HG02798 (cell line): ENCODE measurements at regions not wholly inside any gene's neighbourhood (a gene's known extent, or its start where the extent isn't known, plus 50 kb on each side); places are given as distances from the start of the nearest gene placed in this dataset.

Experiments used
- ATAC-seq: cut with Tn5 transposase; IDR thresholded peaks from one replicate; pipeline ENCODE4 v1.9.1; 2021; ENCODE audit warnings: mild to moderate bottlenecking; ENCODE audit not compliant: unreplicated experiment, poor library complexity

DNA sequence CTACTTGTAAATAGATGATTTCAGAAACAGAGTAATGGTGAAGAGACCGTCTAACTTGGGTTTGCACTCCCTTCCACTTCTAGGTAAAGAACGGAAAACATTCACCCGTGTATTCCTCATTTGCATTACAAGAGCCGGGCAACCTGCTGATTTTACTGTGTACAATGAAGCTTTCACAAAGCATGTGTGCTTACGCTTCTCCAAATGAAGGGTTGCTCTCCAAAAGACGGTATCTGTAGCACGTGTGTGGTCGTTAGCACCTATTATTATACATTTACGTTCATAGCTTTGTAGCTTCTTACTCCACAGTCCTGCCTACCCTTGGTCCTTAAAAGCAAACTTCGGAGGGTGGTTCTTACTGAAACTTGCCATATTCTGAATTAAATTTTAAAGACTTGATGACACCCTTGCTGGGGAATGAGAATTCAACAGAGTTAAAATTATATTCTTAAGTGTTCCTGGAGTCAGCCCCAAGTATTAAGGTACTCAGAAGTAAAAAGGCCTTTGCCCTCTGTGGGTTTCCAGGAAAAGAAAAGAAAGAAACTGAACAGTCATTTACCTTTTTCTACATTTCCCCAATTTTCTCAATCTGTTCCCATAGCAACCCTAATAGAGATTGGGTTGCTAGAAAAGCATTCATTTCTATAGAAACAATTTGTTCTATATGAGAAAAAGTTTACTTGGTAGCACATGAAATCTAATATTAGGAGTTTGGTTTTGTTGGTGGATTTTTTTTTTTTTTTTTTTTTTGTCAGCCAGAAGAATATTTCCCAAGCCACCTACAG is 61.9 kb upstream of the KCNG1 start:
- no peak for ATAC-seq

GRCh38 chr20:51083447-51083846 is 60.5 kb upstream of the KCNG1 start:
- ATAC-seq = no peak

DNA sequence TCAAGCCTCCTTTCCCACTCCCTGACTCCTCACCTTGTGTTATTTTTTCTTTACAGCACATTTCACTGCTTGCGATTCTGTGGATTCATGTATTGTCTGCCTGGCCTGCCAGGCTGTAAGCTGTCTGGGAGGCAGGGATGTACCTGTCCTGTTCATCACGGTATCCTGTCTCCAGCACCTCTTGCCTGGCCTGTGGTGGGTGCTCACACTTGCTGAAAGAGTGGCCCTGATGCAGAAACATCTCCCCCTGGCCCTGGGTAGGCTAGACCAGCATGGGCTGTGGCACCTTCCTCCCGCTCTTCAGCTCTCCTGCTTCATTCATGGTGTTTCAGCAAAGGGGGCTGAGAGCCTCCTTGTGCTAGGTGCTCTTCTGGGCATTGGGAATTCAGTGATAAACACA is 60.1 kb upstream of the KCNG1 start:
- ATAC-seq = no peak

- no peak for ATAC-seq
Measured at GRCh38 chr20:51080516-51080915, 57.6 kb upstream of the KCNG1 start.

GRCh38 chr20:51079488-51079887 is 56.6 kb upstream of the KCNG1 start:
- no peak for ATAC-seq

- no peak for ATAC-seq
Measured at GRCh38 chr20:51077686-51078060, 54.8 kb upstream of the KCNG1 start.

GRCh38 chr20:51076786-51077685 is 54.1 kb upstream of the KCNG1 start:
- no peak for ATAC-seq

GRCh38 chr20:51074062-51074461 is 51.2 kb upstream of the KCNG1 start:
- ATAC-seq = no peak
